DND-41 (cell line): ENCODE measurements at regions not wholly inside any gene's neighbourhood (a gene's known extent, or its start where the extent isn't known, plus 50 kb on each side); places are given as distances from the start of the nearest gene placed in this dataset.

Experiments
- ATAC-seq: fragments of 200-7000 bp; cut with Tn5 transposase; 3 replicates; pipeline ENCODE4 v1.9.1; 2021; ENCODE audit warnings: low read depth; ENCODE audit not compliant: insufficient read depth
- DNase-seq: peaks from one replicate; pipeline ENCODE4 v3.0.0-alpha.2; 2020
- H2AFZ ChIP-seq: 2 replicates; pipeline ENCODE4 v1.6.0; 2012; ENCODE audit warnings: low read depth, low read length
- H3K27ac ChIP-seq: 2 replicates; pipeline ENCODE4 v1.5.1; 2012; ENCODE audit warnings: low read length, inconsistent platforms
- H3K27me3 ChIP-seq: fragments of 200-600 bp; sonication (generic); 2 replicates; pipeline ENCODE4 v1.6.0; 2012; ENCODE audit warnings: low read length, mild to moderate bottlenecking, inconsistent platforms; ENCODE audit not compliant: insufficient read depth, poor library complexity
- H3K36me3 ChIP-seq: 2 replicates; pipeline ENCODE4 v1.5.1; 2012; ENCODE audit warnings: low read length, inconsistent platforms; ENCODE audit not compliant: insufficient read depth
- H3K4me1 ChIP-seq: 2 replicates; pipeline ENCODE4 v1.5.1; 2012; ENCODE audit warnings: mild to moderate bottlenecking, low read length; ENCODE audit not compliant: insufficient read depth
- H3K4me2 ChIP-seq: 2 replicates; pipeline ENCODE4 v1.6.0; 2012; ENCODE audit warnings: mild to moderate bottlenecking, moderate library complexity, low read length, inconsistent platforms; ENCODE audit not compliant: insufficient read depth
- H3K4me3 ChIP-seq, 2 experiments: fragments of 200-600 bp in 1 of 2; shearing (Covaris generic) in 1 of 2; 2 replicates each; pipeline ENCODE4 v1.5.1; 2012 to 2016; ENCODE audit warnings: inconsistent platforms in 2 of 2, low read length in 2 of 2, mild to moderate bottlenecking in 2 of 2, low read depth in 1 of 2, moderate library complexity in 1 of 2
- H3K79me2 ChIP-seq: 2 replicates; pipeline ENCODE4 v1.6.0; 2012; ENCODE audit warnings: low read length, inconsistent platforms; ENCODE audit not compliant: insufficient read depth
- H3K9ac ChIP-seq: 2 replicates; pipeline ENCODE4 v1.6.0; 2012; ENCODE audit warnings: low read depth, mild to moderate bottlenecking, inconsistent platforms, low read length, moderate library complexity
- H3K9me3 ChIP-seq: 2 replicates; pipeline ENCODE4 v1.5.1; 2012; ENCODE audit warnings: low read length, moderate library complexity, mild to moderate bottlenecking, inconsistent platforms; ENCODE audit not compliant: insufficient read depth, severe bottlenecking
- H4K20me1 ChIP-seq: 2 replicates; pipeline ENCODE4 v1.6.0; 2012; ENCODE audit warnings: low read length; ENCODE audit not compliant: insufficient read depth
- CTCF ChIP-seq: IDR thresholded peaks from 2 replicates; pipeline ENCODE4 v1.5.1; 2012; ENCODE audit warnings: borderline replicate concordance, low read length, moderate library complexity, mild to moderate bottlenecking; ENCODE audit not compliant: poor library complexity, severe bottlenecking; ENCODE audit errors: extremely low read depth
- EZH2 ChIP-seq: IDR thresholded peaks from 3 replicates; pipeline ENCODE4 v1.6.1; 2012; ENCODE audit warnings: borderline replicate concordance, low read depth, mild to moderate bottlenecking, moderate library complexity, low read length, inconsistent platforms; ENCODE audit not compliant: severe bottlenecking

GRCh38 chr10:8986975-8987374 is 932.5 kb downstream of the GATA3 start:
- Histone ChIP-seq H2AFZ (no peak overlapping the region), H3K4me2 (no peak overlapping the region), H3K36me3 (no peaks in the 10 kb centered on the region), H3K27me3 (no peaks in the 10 kb centered on the region), H3K9me3 (no peaks in the 10 kb centered on the region), H3K27ac (no peak overlapping the region), H3K4me1 (no peaks in the 10 kb centered on the region), H3K4me3 (no peak overlapping the region), H4K20me1 (no peaks in the 10 kb centered on the region), H3K79me2 (no peaks in the 10 kb centered on the region), H3K9ac (no peak overlapping the region)
- no peak for DNase-seq
- no peak for ATAC-seq
- TF ChIP-seq EZH2 (no peak), CTCF (no peak)

GRCh38 chr10:8987712-8988111 is 933.2 kb downstream of the GATA3 start:
- ATAC-seq (no peak), DNase-seq (no peak)
- TF ChIP-seq CTCF = no peak
- no peak for TF ChIP-seq EZH2
- H3K9me3 ChIP-seq = no peaks in the 10 kb centered on the region
- H2AFZ ChIP-seq = no peak overlapping the region
- H3K4me3 ChIP-seq = no peak overlapping the region
- H3K4me2 ChIP-seq = no peak overlapping the region
- no peak overlapping the region for H3K27ac ChIP-seq
- H3K79me2 ChIP-seq = no peaks in the 10 kb centered on the region
- no peaks in the 10 kb centered on the region for H4K20me1 ChIP-seq
- H3K27me3 ChIP-seq = no peaks in the 10 kb centered on the region
- no peaks in the 10 kb centered on the region for H3K36me3 ChIP-seq
- no peak overlapping the region for H3K9ac ChIP-seq
- no peaks in the 10 kb centered on the region for H3K4me1 ChIP-seq

GRCh38 chr10:8990280-8990987 is 935.9 kb downstream of the GATA3 start:
- Histone ChIP-seq H3K36me3 (no peaks in the 10 kb centered on the region), H3K4me1 (no peaks in the 10 kb centered on the region), H3K27me3 (no peaks in the 10 kb centered on the region), H2AFZ (no peak overlapping the region), H3K4me2 (no peak overlapping the region), H3K4me3 (no peak overlapping the region), H4K20me1 (no peaks in the 10 kb centered on the region), H3K27ac (no peak overlapping the region), H3K79me2 (no peaks in the 10 kb centered on the region), H3K9me3 (no peaks in the 10 kb centered on the region), H3K9ac (no peak overlapping the region)
- TF ChIP-seq CTCF = no peak
- ATAC-seq (no peak), DNase-seq (no peak)

GRCh38 chr10:8992009-8992408 is 937.5 kb downstream of the GATA3 start:
- no peak for TF ChIP-seq CTCF
- TF ChIP-seq EZH2 = no peak
- ATAC-seq = no peak
- Histone ChIP-seq H3K27me3 (no peaks in the 10 kb centered on the region), H3K27ac (no peak overlapping the region), H3K9ac (no peak overlapping the region), H3K4me3 (no peak overlapping the region), H2AFZ (no peak overlapping the region), H4K20me1 (no peaks in the 10 kb centered on the region), H3K79me2 (no peaks in the 10 kb centered on the region), H3K36me3 (no peaks in the 10 kb centered on the region), H3K4me2 (no peak overlapping the region), H3K9me3 (no peaks in the 10 kb centered on the region), H3K4me1 (no peaks in the 10 kb centered on the region)
- no peak for DNase-seq
